ENCODE measurements at regions not wholly inside any gene's neighbourhood (a gene's known extent, or its start where the extent isn't known, plus 50 kb on each side); places are given as distances from the start of the nearest gene placed in this dataset.

DNA sequence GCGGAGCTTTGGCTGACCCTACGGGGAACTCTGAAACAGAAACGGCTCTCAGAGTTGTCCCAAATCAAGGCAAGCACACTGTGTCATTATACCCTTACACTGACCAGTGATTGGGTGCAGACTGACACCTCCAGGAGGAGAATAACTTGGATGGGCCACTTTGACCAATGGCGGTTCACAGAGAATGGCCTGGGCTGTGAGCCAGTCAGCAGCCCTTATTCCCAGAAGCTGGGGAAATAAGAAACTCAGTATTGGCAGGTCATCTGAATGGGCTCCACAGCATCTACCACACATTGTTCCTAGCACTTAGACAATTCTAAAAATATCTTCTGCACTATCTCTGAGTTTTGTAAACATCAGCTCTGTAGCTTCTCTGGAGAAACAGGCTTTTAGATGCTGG, 265.2 kb downstream of the ADGRL2 start:
- Histone ChIP-seq H3K4me3 (no peak overlapping the region), H3K36me3 (no peaks in the 10 kb centered on the region), H3K4me1 (no peaks in the 10 kb centered on the region), H3K27me3 (no peaks in the 10 kb centered on the region), H3K9me3 (no peaks in the 10 kb centered on the region), H3K27ac (no peak overlapping the region)
- intact Hi-C loops (cut with DNase I; ENCODE audit: low total_unique reads) (no loop called here), in situ Hi-C loops (cut with MboI; ENCODE audit: low pct_ligation_motif_present in 1 of 4, low pct_unique_long_range_greater_than_20kb in 1 of 4, low sequenced_read_pairs in 3 of 4) (no loop called here)
- WGBS, 2 donors (ENCODE audit: low coverage in 1 of 2): 84% methylated on average over 4 of the region's 4 CpGs; no CpG with 5 or more reads in 1 of the 2 donors
- DNase-seq: no peak
- TF ChIP-seq CTCF (IDR thresholded peaks at IDR 0.05): no peak
- no peak for TF ChIP-seq POLR2AphosphoS5 (IDR thresholded peaks at IDR 0.05)

- in situ Hi-C loops (cut with MboI; ENCODE audit: low pct_ligation_motif_present in 1 of 4, low pct_unique_long_range_greater_than_20kb in 1 of 4, low sequenced_read_pairs in 3 of 4) (no loop called here), intact Hi-C loops (cut with DNase I; ENCODE audit: low total_unique reads) (no loop called here)
- DNase-seq: no peak
- Histone ChIP-seq H3K27ac (no peak overlapping the region), H3K4me3 (no peak overlapping the region), H3K36me3 (no peaks in the 10 kb centered on the region), H3K27me3 (no peaks in the 10 kb centered on the region), H3K9me3 (no peaks in the 10 kb centered on the region), H3K4me1 (no peaks in the 10 kb centered on the region)
- TF ChIP-seq CTCF (IDR thresholded peaks at IDR 0.05) (no peak), POLR2AphosphoS5 (IDR thresholded peaks at IDR 0.05) (no peak), EP300 (IDR thresholded peaks at IDR 0.05; ENCODE audit: low read depth) (no peak), POLR2A (IDR thresholded peaks at IDR 0.05) (no peak)
- WGBS, 2 donors (ENCODE audit: low coverage in 1 of 2): 9 to 26% methylated on average over 1 of the region's 1 CpG
Observed at GRCh38 chr1:82064691-82065090, 264.0 kb downstream of the ADGRL2 start.

DNA sequence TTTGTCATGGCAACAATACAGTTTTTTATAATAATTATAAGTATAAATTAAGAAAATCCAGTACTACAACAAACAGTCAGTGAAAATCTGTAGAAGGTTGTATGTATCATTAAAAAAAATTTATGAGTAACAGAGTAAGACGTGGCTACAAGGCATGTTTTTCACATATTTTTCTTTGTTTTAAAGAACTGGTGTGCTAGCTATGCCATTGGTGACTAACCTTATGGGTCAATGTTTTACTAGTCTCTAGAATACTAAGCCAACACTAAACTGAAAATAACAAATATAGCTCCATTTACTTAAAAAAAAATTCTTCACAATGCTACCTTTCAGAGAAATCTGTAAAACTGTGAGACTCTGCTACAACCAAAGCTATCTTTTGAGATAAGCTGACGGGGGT, 261.5 kb downstream of the ADGRL2 start:
- no peaks in the 10 kb centered on the region for H3K27me3 ChIP-seq
- H3K27ac ChIP-seq: no peak overlapping the region
- H3K36me3 ChIP-seq: no peaks in the 10 kb centered on the region
- no peak overlapping the region for H3K4me3 ChIP-seq
- DNase-seq: no peak
- intact Hi-C loops (cut with DNase I; ENCODE audit: low total_unique reads) (no loop called here), in situ Hi-C loops (cut with MboI; ENCODE audit: low pct_ligation_motif_present in 1 of 4, low pct_unique_long_range_greater_than_20kb in 1 of 4, low sequenced_read_pairs in 3 of 4) (no loop called here)
- TF ChIP-seq POLR2AphosphoS5 (IDR thresholded peaks at IDR 0.05) (no peak), EP300 (IDR thresholded peaks at IDR 0.05; ENCODE audit: low read depth) (no peak), CTCF (IDR thresholded peaks at IDR 0.05) (no peak), POLR2A (IDR thresholded peaks at IDR 0.05) (no peak)
- H3K4me1 ChIP-seq: no peaks in the 10 kb centered on the region
- 68% methylated on average over 2 of the region's 2 CpGs for WGBS, 2 donors (ENCODE audit: low coverage in 1 of 2)
- H3K9me3 ChIP-seq: no peaks in the 10 kb centered on the region

GRCh38 chr1:82059959-82060358, 259.2 kb downstream of the ADGRL2 start:
- intact Hi-C loops (cut with DNase I; ENCODE audit: low total_unique reads): no loop called here
- no peak for DNase-seq
- no peaks in the 10 kb centered on the region for H3K27me3 ChIP-seq
- H3K9me3 ChIP-seq: no peaks in the 10 kb centered on the region
- H3K36me3 ChIP-seq: no peaks in the 10 kb centered on the region
- no peaks in the 10 kb centered on the region for H3K4me1 ChIP-seq
- TF ChIP-seq POLR2AphosphoS5 (IDR thresholded peaks at IDR 0.05) (no peak), EP300 (IDR thresholded peaks at IDR 0.05; ENCODE audit: low read depth) (no peak), POLR2A (IDR thresholded peaks at IDR 0.05) (no peak), CTCF (IDR thresholded peaks at IDR 0.05) (no peak)
- no peak overlapping the region for H3K27ac ChIP-seq
- no peak overlapping the region for H3K4me3 ChIP-seq
- in situ Hi-C loops (cut with MboI; ENCODE audit: low pct_ligation_motif_present in 1 of 4, low pct_unique_long_range_greater_than_20kb in 1 of 4, low sequenced_read_pairs in 3 of 4): no loop called here
- WGBS, 2 donors (ENCODE audit: low coverage in 1 of 2): 26 to 35% methylated on average over 3 of the region's 3 CpGs
